K562 (cell line): ENCODE measurements at regions not wholly inside any gene's neighbourhood (a gene's known extent, or its start where the extent isn't known, plus 50 kb on each side); places are given as distances from the start of the nearest gene placed in this dataset.

Experiments used
- ATAC-seq: fragments of 200-7000 bp; cut with Tn5 transposase; 3 replicates; pipeline ENCODE4 v1.9.1; 2020; ENCODE audit warnings: moderate library complexity
- BruUV-seq: library from RNA; stranded (reverse); fragments of 400-500 nt; replicated peaks from 2 replicates; lab custom pipeline; 2021; lab: Mats Ljungman, UMichigan
- CTCF ChIA-PET: fragments of 300-600 bp; formaldehyde crosslinking; extraction: SDS; loops from one replicate; lab custom pipeline; 2021; ENCODE audit warnings: low intra/inter-chr PET ratio; lab: Yijun Ruan, JAX
- POLR2A ChIA-PET: fragments of 300-600, 350-650 bp; sonication (Branson Sonifier 250); formaldehyde crosslinking; extraction: SDS; loops from one replicate; lab custom pipeline; 2021; ENCODE audit warnings: antibody characterized with exemption, inconsistent platforms; lab: Yijun Ruan, JAX
- DNase-seq, 4 experiments: peaks; one replicate each; pipeline versions ENCODE4 v3.0.0 to v3.0.0-alpha.2; 2011 to 2018; ENCODE audit warnings: low spot score in 3 of 4, mixed read lengths in 3 of 4; ENCODE audit errors: extremely low read depth in 1 of 4
- FAIRE-seq: peaks from 2 replicates; lab custom pipeline; 2011; peaks lifted over from hg19 to GRCh38; lab: Jason Lieb, UNC
- H2AFZ ChIP-seq: 2 replicates; pipeline ENCODE4 v1.6.0; 2011; ENCODE audit warnings: low read depth, low read length, control low read depth, inconsistent platforms
- H3K27ac ChIP-seq: fragments of 200-600 bp; 3 replicates; pipeline ENCODE4 v1.8.0; 2011; ENCODE audit warnings: low read depth, mild to moderate bottlenecking, control low read depth, inconsistent platforms, low read length, moderate library complexity, mixed read lengths; ENCODE audit errors: extremely low read depth
- H3K27me3 ChIP-seq, 2 experiments: fragments of 300-600 bp in 1 of 2; 2 replicates in 1 of 2; 3 replicates in 1 of 2; pipeline versions ENCODE4 v1.6.0 to v1.8.0; 2011; ENCODE audit warnings: inconsistent platforms in 2 of 2, low read length in 2 of 2, mild to moderate bottlenecking in 1 of 2, mixed read lengths in 1 of 2, moderate library complexity in 1 of 2; ENCODE audit not compliant: control insufficient read depth in 2 of 2, insufficient read depth in 2 of 2
- H3K36me3 ChIP-seq: fragments of 300-600 bp; 3 replicates; pipeline ENCODE4 v1.8.0; 2011; ENCODE audit warnings: mild to moderate bottlenecking, low read length, inconsistent platforms; ENCODE audit not compliant: control insufficient read depth, insufficient read depth
- H3K4me1 ChIP-seq, 2 experiments: fragments of 200-600 bp in 1 of 2; replicated peaks in 1 of 2; 2 replicates in 1 of 2; 3 replicates in 1 of 2; pipeline versions ENCODE4 v1.5.1 to v1.8.0; 2011; ENCODE audit warnings: inconsistent platforms in 2 of 2, low read length in 2 of 2, mild to moderate bottlenecking in 1 of 2, mixed read lengths in 1 of 2, moderate library complexity in 1 of 2; ENCODE audit not compliant: control insufficient read depth in 2 of 2, insufficient read depth in 2 of 2
- H3K4me2 ChIP-seq: 2 replicates; pipeline ENCODE4 v1.6.1; 2011; ENCODE audit warnings: low read length, control low read depth, inconsistent platforms, mixed read lengths; ENCODE audit not compliant: insufficient read depth
- H3K4me3 ChIP-seq: fragments of 200-600 bp; sonication (generic), shearing (Covaris generic); 2 replicates; pipeline ENCODE4 v1.5.1; 2016; ENCODE audit warnings: control low read depth, inconsistent platforms
- H3K79me2 ChIP-seq: fragments of 200-600 bp; 3 replicates; pipeline ENCODE4 v1.8.0; 2011; ENCODE audit warnings: low read length, inconsistent platforms; ENCODE audit not compliant: control insufficient read depth, insufficient read depth
- H3K9ac ChIP-seq, 2 experiments: 2 replicates each; pipeline versions ENCODE4 v1.6.0 to v1.6.1; 2011; ENCODE audit warnings: low read depth in 2 of 2, low read length in 2 of 2, control low read depth in 1 of 2, inconsistent platforms in 1 of 2, mild to moderate bottlenecking in 1 of 2, mixed read lengths in 1 of 2; ENCODE audit not compliant: insufficient read depth in 1 of 2
- H3K9me1 ChIP-seq: one replicate; pipeline ENCODE4 v1.6.0; 2011; ENCODE audit warnings: inconsistent platforms, mild to moderate bottlenecking, low read length, moderate library complexity; ENCODE audit not compliant: control insufficient read depth, insufficient read depth
- H3K9me3 ChIP-seq: replicated peaks from 2 replicates; pipeline ENCODE4 v1.5.1; 2011; ENCODE audit warnings: low read depth, low read length, inconsistent platforms; ENCODE audit not compliant: control insufficient read depth, insufficient read depth
- H4K20me1 ChIP-seq: replicated peaks from 2 replicates; pipeline ENCODE4 v1.6.1; 2011; ENCODE audit warnings: low read length, inconsistent platforms, mixed read lengths; ENCODE audit not compliant: control insufficient read depth, insufficient read depth
- NCOA4 ChIP-seq: fragments of 450-650 bp; IDR thresholded peaks from 2 replicates; pipeline ENCODE4 v1.6.1; 2018; ENCODE audit warnings: mild to moderate bottlenecking; ENCODE audit not compliant: partially characterized antibody
- NFIC ChIP-seq: fragments of 450-650 bp; IDR thresholded peaks from 2 replicates; pipeline ENCODE4 v1.6.1; 2017; ENCODE audit warnings: mild to moderate bottlenecking, inconsistent platforms
- PTTG1 ChIP-seq: fragments of 450-650 bp; IDR thresholded peaks from 2 replicates; pipeline ENCODE4 v1.6.1; 2016; ENCODE audit warnings: low read depth, mild to moderate bottlenecking, missing genetic modification characterization, missing compliant biosample characterization
- ZNF551 ChIP-seq: fragments of 250-450 bp; sonication (Bioruptor Pico); IDR thresholded peaks from 2 replicates; pipeline ENCODE4 v1.5.0; 2021; ENCODE audit warnings: mild to moderate bottlenecking, moderate library complexity
- WGBS: fragments of 100-300 bp; shearing (Covaris generic); methylation state at CpG from one replicate; pipeline ENCODE4 v1.1.6; 2016; ENCODE audit warnings: low coverage, mixed read lengths; ENCODE audit not compliant: insufficient coverage; ENCODE audit errors: missing lambda C conversion rate; 5-methylcytosine and 5-hydroxymethylcytosine counted together
- in situ Hi-C: fragments of 300-500 bp; cut with MboI; formaldehyde crosslinking; loops from 4 replicates; pipeline ENCODE4 v1.15.0; 2018; ENCODE audit warnings: inconsistent platforms, mixed read lengths
- intact Hi-C: fragments of 100-400 bp; cut with micrococcal nuclease; formaldehyde crosslinking; loops from 2 replicates; pipeline ENCODE4 v1.14.2; 2022
- TF ChIP-seq, protein P1 (sequence below), 2 experiments: fragments of 450-650 bp in 1 of 2; sonication (generic) in 1 of 2; formaldehyde crosslinking; conservative IDR thresholded peaks; 2 replicates each; pipeline versions ENCODE4 v1.4.0 to v1.8.1; 2020 to 2022; ENCODE audit warnings: mild to moderate bottlenecking in 1 of 2, missing genetic modification reagents in 1 of 2
- TF ChIP-seq, protein P2 (sequence below): fragments of 450-650 bp; formaldehyde crosslinking; IDR thresholded peaks from 2 replicates; pipeline ENCODE4 v1.4.0; 2020; ENCODE audit warnings: mild to moderate bottlenecking, moderate library complexity
- TF ChIP-seq, protein P3 (sequence below): fragments of 450-650 bp; IDR thresholded peaks from 2 replicates; pipeline ENCODE4 v1.7.1; 2018; ENCODE audit warnings: mild to moderate bottlenecking, low read depth; ENCODE audit not compliant: partially characterized antibody

DNA sequence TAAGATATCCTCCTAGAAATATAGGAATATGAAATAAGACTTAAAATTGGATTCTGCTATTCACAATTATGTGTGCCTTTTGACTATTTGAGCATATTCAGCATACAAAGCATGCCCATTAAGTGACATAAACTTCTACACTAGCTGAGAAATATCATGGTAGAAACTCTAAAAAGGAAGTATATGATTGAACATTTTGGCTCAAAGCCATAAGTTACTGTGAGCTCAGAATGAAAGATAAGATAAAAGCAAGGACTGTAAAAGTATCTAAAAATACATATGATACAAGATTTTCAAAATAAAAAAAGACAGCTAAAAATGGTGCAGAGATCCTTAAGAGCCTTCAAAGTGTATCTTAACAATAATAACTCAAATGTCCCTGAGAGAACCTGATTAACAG, 340.5 kb upstream of the SLC39A10 start:
- DNase-seq (no peak), FAIRE-seq (no peak), ATAC-seq (no peak)
- H3K4me1 ChIP-seq, result no peaks in the 10 kb centered on the region; a peak in 1 of 5 replicates
- ChIA-PET CTCF (no interaction called here), POLR2A (no interaction called here)
- H3K36me3 ChIP-seq, result no peaks in the 10 kb centered on the region
- intact Hi-C loops, result loop anchor here (5.0 to 10.0 kb wide), 2 partner anchors 751 to 772 kb away; partner anchors contain the start of gene DNAH7
- H3K27ac ChIP-seq, result no peak overlapping the region
- TF ChIP-seq ZNF551, result no peak
- peak; percentile 78 for TF ChIP-seq NFIC
- H3K9me3 ChIP-seq, result no peaks in the 10 kb centered on the region
- no peaks in the 10 kb centered on the region for H3K79me2 ChIP-seq
- no peak overlapping the region for H2AFZ ChIP-seq
- no peaks in the 10 kb centered on the region for H3K27me3 ChIP-seq
- no peaks in the 10 kb centered on the region for H3K9me1 ChIP-seq
- no peak overlapping the region for H3K9ac ChIP-seq
- H3K4me3 ChIP-seq, result no peak overlapping the region
- in situ Hi-C loops, result no loop called here
- no peak overlapping the region for H3K4me2 ChIP-seq
- no TSS peak for BruUV-seq
- H4K20me1 ChIP-seq, result no peaks in the 10 kb centered on the region

DNA sequence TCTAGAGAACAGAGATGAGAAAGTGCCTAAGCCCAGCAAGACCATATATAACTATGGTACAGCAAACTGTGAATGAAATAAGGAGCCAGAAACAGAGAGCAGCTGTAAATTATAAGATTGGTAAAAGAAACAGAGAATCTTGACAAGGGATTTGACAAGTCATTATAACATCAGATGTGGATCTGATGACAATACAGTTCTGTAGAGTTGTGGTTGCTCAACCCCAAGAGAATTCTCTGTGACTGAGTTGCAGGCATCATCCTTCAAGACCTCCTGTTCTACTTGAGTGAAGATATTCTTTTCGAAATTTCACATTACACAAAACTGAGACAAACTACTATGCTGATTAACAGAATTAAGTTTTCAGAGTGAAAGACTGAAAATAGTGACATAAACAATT, 343.1 kb upstream of the SLC39A10 start:
- H2AFZ ChIP-seq, result no peak overlapping the region
- no peaks in the 10 kb centered on the region for H3K9me3 ChIP-seq
- H3K4me3 ChIP-seq, result no peak overlapping the region
- no peak overlapping the region for H3K9ac ChIP-seq
- no peaks in the 10 kb centered on the region; a peak in 1 of 5 replicates for H3K4me1 ChIP-seq
- TF ChIP-seq, protein P1, sequence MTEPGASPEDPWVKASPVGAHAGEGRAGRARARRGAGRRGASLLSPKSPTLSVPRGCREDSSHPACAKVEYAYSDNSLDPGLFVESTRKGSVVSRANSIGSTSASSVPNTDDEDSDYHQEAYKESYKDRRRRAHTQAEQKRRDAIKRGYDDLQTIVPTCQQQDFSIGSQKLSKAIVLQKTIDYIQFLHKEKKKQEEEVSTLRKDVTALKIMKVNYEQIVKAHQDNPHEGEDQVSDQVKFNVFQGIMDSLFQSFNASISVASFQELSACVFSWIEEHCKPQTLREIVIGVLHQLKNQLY (CRISPR knock-in tag; conservative IDR thresholded peaks at IDR 0.05), result no peak
- TF ChIP-seq, protein P2, sequence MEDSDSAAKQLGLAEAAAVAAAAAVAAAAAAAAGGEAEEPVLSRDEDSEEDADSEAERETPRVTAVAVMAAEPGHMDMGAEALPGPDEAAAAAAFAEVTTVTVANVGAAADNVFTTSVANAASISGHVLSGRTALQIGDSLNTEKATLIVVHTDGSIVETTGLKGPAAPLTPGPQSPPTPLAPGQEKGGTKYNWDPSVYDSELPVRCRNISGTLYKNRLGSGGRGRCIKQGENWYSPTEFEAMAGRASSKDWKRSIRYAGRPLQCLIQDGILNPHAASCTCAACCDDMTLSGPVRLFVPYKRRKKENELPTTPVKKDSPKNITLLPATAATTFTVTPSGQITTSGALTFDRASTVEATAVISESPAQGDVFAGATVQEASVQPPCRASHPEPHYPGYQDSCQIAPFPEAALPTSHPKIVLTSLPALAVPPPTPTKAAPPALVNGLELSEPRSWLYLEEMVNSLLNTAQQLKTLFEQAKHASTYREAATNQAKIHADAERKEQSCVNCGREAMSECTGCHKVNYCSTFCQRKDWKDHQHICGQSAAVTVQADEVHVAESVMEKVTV (CRISPR knock-in tag), result no peak
- TF ChIP-seq, protein P3, sequence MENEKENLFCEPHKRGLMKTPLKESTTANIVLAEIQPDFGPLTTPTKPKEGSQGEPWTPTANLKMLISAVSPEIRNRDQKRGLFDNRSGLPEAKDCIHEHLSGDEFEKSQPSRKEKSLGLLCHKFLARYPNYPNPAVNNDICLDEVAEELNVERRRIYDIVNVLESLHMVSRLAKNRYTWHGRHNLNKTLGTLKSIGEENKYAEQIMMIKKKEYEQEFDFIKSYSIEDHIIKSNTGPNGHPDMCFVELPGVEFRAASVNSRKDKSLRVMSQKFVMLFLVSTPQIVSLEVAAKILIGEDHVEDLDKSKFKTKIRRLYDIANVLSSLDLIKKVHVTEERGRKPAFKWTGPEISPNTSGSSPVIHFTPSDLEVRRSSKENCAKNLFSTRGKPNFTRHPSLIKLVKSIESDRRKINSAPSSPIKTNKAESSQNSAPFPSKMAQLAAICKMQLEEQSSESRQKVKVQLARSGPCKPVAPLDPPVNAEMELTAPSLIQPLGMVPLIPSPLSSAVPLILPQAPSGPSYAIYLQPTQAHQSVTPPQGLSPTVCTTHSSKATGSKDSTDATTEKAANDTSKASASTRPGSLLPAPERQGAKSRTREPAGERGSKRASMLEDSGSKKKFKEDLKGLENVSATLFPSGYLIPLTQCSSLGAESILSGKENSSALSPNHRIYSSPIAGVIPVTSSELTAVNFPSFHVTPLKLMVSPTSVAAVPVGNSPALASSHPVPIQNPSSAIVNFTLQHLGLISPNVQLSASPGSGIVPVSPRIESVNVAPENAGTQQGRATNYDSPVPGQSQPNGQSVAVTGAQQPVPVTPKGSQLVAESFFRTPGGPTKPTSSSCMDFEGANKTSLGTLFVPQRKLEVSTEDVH, result no peak
- no peak for TF ChIP-seq PTTG1 (tag)
- no peak for TF ChIP-seq NCOA4
- H3K79me2 ChIP-seq, result no peaks in the 10 kb centered on the region
- ATAC-seq (no peak), FAIRE-seq (peak; percentile 68), DNase-seq (no peak)
- POLR2A ChIA-PET, result no interaction called here
- no TSS peak for BruUV-seq
- no peaks in the 10 kb centered on the region for H3K9me1 ChIP-seq
- in situ Hi-C loops (no loop called here), intact Hi-C loops (loop anchor here (5.0 to 10.0 kb wide), 2 partner anchors 623 to 769 kb away; no protein-coding TSS in a partner anchor)
- H3K27me3 ChIP-seq, result no peaks in the 10 kb centered on the region
- no peak overlapping the region for H3K4me2 ChIP-seq
- H3K36me3 ChIP-seq, result no peaks in the 10 kb centered on the region
- no peak overlapping the region for H3K27ac ChIP-seq
- no peaks in the 10 kb centered on the region for H4K20me1 ChIP-seq
- CTCF ChIA-PET, result no interaction called here
- WGBS, result 0% methylated on average over 1 of the region's 1 CpG
